Duodenal mucosa (tissue), 2 donors: ENCODE measurements at regions not wholly inside any gene's neighbourhood (a gene's known extent, or its start where the extent isn't known, plus 50 kb on each side); places are given as distances from the start of the nearest gene placed in this dataset.
"Not testable (repeated sequence)": the region's sequence is repeated elsewhere in the genome, so short reads cannot be mapped to it uniquely, and the experiment has no call there.

Experiments
- H3K27ac ChIP-seq: one replicate; pipeline ENCODE4 v1.7.0; 2013; ENCODE audit warnings: low read depth, low read length
- H3K27me3 ChIP-seq, 2 donors: one replicate each; pipeline ENCODE4 v1.7.0; 2013; ENCODE audit warnings: low read length in 2 of 2, control low read depth in 1 of 2; ENCODE audit not compliant: insufficient read depth in 2 of 2, control insufficient read depth in 1 of 2
- H3K36me3 ChIP-seq, 2 donors: one replicate each; pipeline ENCODE4 v1.7.0; 2013; ENCODE audit warnings: low read length in 2 of 2, control low read depth in 1 of 2; ENCODE audit not compliant: insufficient read depth in 2 of 2, control insufficient read depth in 1 of 2
- H3K4me1 ChIP-seq, 2 donors: one replicate each; pipeline ENCODE4 v1.7.0; 2013; ENCODE audit warnings: low read length in 2 of 2, control low read depth in 1 of 2; ENCODE audit not compliant: insufficient read depth in 2 of 2, control insufficient read depth in 1 of 2
- H3K4me3 ChIP-seq, 2 donors: one replicate each; pipeline ENCODE4 v1.7.0; 2013; ENCODE audit warnings: low read length in 2 of 2, low read depth in 1 of 2
- H3K9ac ChIP-seq, 2 donors: one replicate each; pipeline ENCODE4 v1.7.0; 2013; ENCODE audit warnings: low read length in 2 of 2, low read depth in 1 of 2
- H3K9me3 ChIP-seq, 2 donors: one replicate each; pipeline ENCODE4 v1.7.0; 2013; ENCODE audit warnings: low read length in 2 of 2, control low read depth in 1 of 2; ENCODE audit not compliant: control insufficient read depth in 1 of 2

DNA sequence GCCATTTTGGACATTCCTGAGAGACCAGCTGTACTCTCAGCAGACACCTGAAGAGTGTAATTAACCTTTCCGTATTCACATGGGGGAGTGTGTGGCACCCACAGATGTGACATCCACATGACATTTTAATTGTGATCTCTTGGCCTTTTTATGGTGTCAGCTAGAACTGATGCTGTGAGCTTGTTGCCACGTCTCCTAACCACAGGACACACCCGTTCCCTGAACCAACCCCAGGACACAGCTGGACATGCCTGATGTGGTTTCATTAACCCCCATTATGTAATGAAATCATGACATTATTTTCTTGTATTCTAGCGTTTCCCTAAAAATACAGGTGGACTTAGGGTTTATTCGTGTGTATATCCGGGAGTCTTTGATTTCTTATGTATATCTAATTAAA, 1036.1 kb downstream of the TMEM121 start:
- no peaks in the 10 kb centered on the region for H3K4me1 ChIP-seq
- H3K27ac ChIP-seq = no peak overlapping the region
- H3K27me3 ChIP-seq = no peaks in the 10 kb centered on the region
- no peaks in the 10 kb centered on the region for H3K36me3 ChIP-seq
- no peak overlapping the region for H3K4me3 ChIP-seq
- no peak overlapping the region for H3K9ac ChIP-seq
- H3K9me3 ChIP-seq = no peaks in the 10 kb centered on the region

DNA sequence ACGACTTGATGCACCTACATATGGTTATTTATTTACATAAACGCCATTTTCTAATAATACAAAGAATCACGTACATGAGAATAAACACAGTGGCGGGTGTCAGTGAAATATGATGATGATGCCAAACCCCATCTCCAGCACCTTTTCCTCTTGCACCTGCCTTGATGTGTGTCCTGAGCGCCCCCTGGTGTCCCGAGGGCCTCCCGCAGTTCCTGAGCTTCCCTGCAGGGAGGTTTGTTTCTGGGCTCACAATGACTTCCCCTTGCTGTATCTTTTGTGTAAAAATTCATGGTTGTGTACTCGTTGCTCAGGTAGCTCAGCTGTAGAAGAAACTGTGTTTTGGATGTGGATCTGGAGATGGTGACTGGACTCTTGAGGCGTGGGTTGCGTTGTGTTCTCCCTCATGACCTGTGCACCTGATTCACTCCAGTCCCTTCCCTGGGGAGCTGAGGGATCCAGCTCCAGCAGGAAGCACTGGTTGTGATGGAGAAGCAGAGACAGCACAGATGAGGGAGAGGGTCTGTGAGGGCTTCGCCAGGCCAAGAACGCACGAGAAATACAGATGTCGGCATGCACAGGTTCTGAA, 1037.8 kb downstream of the TMEM121 start:
- no peak overlapping the region for H3K4me3 ChIP-seq

DNA sequence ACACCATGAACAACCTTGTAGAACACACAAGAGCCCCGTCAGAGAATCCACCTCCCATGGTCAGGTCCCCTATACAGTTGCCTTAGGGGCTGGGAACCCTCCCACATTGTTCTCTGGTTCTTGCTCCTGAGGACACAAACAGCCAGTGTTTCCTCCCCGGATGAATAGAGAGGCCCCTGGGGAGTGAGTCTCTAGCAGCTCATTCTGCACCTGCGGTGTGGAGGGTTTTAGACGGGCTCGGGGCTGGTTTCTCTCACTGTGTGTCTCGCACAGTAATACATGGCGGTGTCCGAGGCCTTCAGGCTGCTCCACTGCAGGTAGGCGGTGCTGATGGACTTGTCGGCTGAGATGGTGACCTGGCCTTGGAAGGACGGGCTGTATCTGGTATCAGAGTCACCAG, 1052.1 kb downstream of the TMEM121 start:
- Histone ChIP-seq H3K4me3 (no peak overlapping the region), H3K27ac (no peak overlapping the region), H3K27me3 (no peaks in the 10 kb centered on the region), H3K9me3 (no peaks in the 10 kb centered on the region), H3K36me3 (no peaks in the 10 kb centered on the region), H3K4me1 (no peaks in the 10 kb centered on the region), H3K9ac (no peak overlapping the region)

More for the DNA sequence above, 1037.8 kb downstream of the TMEM121 start:
- no peaks in the 10 kb centered on the region for H3K9me3 ChIP-seq
- H3K27ac ChIP-seq = no peak overlapping the region
- H3K27me3 ChIP-seq = no peaks in the 10 kb centered on the region
- no peaks in the 10 kb centered on the region for H3K36me3 ChIP-seq
- H3K9ac ChIP-seq = no peak overlapping the region
- no peaks in the 10 kb centered on the region for H3K4me1 ChIP-seq

DNA sequence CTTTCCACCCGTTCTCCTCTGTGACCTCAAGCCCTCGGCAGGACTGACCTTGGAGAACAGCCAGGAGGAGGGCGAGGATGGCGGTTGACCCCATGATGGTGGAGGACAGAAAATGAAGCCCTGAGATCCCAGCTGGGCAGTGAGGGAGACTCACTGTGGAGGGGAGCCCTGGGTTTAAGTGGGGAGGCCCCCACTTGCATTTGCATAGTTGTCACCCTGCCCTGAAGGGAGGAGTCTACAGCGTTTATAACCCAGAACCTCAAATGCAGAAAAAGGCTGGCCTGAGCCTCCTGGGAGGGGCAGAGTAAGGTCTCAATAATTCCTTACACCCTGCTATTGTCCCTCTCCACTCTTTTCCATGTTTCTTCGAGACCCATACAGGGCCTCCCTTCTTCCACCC, 1052.7 kb downstream of the TMEM121 start:
- no peaks in the 10 kb centered on the region for H3K9me3 ChIP-seq
- no peaks in the 10 kb centered on the region for H3K4me1 ChIP-seq
- no peak overlapping the region for H3K9ac ChIP-seq
- no peaks in the 10 kb centered on the region for H3K27me3 ChIP-seq
- no peak overlapping the region for H3K27ac ChIP-seq
- H3K36me3 ChIP-seq = no peaks in the 10 kb centered on the region
- H3K4me3 ChIP-seq = no peak overlapping the region

DNA sequence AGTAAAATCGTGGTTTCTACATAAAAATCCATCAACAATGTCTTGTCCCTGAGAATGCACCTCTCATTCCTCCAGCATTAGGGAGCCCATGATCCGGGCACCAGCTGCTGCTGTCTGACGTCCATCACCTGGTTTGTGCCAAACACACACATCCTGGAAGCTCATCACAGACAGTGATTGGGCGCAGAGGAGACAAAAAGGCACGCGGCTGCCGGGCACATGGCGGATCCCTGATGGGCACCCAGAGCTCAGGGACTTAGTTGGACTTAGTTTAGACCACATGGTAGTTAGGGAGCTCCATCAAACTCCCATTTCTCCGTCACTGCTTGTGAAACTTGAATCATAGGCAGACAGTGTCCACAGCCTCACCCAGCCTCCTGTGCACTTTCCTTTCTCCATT, 1059.3 kb downstream of the TMEM121 start:
- no peaks in the 10 kb centered on the region for H3K9me3 ChIP-seq
- H3K36me3 ChIP-seq = no peaks in the 10 kb centered on the region
- no peak overlapping the region for H3K9ac ChIP-seq
- H3K27me3 ChIP-seq = peaks cover 2 to 6% of the 10 kb centered on the region in 2 donors
- no peaks in the 10 kb centered on the region for H3K4me1 ChIP-seq
- H3K4me3 ChIP-seq = no peak overlapping the region
- no peak overlapping the region for H3K27ac ChIP-seq

DNA sequence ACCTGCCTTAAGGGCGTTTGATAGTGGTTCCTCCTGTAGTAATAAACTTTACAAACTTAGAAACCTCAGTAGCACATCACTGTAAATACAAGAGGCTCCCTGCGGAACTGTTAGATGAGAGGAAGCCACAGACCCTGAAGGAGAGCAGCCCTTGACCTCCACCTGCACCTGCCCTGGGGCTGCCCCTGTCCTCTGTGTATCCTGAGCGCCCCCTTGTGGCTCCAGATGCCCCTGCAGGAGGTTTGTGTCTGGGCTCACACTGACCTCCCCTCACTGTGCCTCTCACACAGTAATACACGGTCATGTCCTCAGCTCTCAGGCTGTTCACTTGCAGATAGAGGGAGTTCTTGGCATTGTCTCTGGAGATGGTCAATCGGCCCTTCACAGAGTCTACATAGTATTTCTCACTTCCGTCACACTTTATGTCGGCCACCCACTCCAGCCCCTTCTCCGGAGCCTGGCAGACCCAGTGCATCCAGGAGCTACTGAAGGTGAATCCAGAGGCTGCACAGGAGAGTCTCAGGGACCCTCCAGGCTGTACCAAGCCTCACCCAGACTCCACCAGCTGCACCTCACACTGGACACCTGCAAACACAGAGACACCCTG, 1059.8 kb downstream of the TMEM121 start:
- H3K36me3 ChIP-seq = no peaks in the 10 kb centered on the region
- peaks cover 2 to 6% of the 10 kb centered on the region in 2 donors for H3K27me3 ChIP-seq
- no peak overlapping the region for H3K4me3 ChIP-seq
- H3K27ac ChIP-seq = no peak overlapping the region
- H3K4me1 ChIP-seq = no peaks in the 10 kb centered on the region
- H3K9me3 ChIP-seq = no peaks in the 10 kb centered on the region
- H3K9ac ChIP-seq = no peak overlapping the region

DNA sequence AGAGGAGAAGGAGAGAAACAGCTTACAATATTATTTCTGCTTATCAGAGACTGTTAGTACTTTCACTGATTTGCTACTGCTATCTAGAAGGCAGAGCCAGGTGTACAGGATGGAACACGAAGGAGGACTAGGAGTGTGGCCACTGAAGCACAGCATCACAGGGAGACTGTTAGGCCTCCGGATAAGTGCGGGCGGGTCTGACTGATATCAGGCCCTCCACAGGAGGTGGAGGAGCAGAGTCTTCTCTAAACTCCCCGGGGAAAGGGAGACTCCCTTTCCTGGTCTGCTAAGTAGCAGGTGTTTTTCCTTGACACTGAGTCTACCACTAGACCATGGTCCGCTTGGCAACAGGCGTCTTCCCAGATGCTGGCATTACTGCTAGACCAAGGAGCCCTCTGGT, 1065.2 kb downstream of the TMEM121 start:
- not testable (repeated sequence) for H3K27me3 ChIP-seq, H3K9me3 ChIP-seq, H3K9ac ChIP-seq, H3K27ac ChIP-seq, H3K4me3 ChIP-seq, H3K4me1 ChIP-seq, H3K36me3 ChIP-seq

DNA sequence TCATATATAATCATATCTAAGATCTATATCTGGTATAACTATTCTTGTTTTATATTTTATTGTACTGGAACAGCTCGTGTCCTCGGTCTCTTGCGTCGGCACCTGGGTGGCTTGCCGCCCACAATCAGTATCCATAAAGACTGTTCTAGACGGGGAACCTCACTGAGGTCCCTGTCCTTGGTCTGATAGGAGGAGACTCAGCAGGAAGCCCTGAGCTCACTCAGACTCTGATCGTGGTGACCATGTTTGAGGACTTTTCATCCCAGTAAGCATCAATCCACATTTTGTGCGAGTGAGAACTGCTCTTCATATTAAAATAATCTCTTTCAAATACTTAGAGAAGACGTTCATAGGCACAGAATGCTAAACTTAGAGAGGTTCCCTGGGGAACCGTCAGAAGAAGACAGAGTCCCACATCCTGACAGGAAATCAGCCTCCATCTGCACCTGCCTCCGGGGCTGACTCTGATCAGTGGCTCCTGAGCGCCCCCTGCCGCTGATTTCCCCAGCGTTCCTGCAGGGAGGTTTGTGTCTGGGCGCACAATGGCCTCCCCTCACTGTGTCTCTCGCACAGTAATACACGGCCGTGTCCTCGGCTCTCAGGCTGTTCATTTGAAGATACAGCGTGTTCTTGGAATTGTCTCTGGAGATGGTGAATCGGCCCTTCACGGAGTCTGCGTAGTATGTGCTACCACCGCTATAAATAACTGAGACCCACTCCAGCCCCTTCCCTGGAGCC, 1065.9 kb downstream of the TMEM121 start:
- not testable (repeated sequence) for H3K27me3 ChIP-seq, H3K27ac ChIP-seq, H3K4me1 ChIP-seq, H3K9ac ChIP-seq, H3K9me3 ChIP-seq, H3K4me3 ChIP-seq, H3K36me3 ChIP-seq

DNA sequence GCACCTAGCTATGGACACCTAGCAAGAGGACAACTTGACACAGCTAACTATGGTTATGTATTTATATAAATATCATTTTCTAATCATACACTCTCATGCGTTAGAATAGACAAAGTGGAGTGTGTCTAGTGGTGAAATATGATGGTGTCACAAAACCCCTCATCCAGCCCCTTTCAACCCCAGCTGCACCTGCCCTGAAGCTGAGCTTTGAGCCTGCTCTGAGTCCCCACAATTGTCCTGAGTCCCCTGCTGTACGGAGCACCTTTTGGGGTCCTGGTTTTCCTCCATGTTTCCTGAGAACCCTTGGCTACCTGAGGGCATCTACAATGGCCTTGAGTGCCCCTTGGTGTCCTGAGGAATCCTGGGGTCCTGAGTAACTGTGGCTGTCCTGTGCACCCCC, 1072.8 kb downstream of the TMEM121 start:
- peaks cover 3 to 9% of the 10 kb centered on the region in 2 donors for H3K27me3 ChIP-seq
- no peak overlapping the region for H3K4me3 ChIP-seq

DNA sequence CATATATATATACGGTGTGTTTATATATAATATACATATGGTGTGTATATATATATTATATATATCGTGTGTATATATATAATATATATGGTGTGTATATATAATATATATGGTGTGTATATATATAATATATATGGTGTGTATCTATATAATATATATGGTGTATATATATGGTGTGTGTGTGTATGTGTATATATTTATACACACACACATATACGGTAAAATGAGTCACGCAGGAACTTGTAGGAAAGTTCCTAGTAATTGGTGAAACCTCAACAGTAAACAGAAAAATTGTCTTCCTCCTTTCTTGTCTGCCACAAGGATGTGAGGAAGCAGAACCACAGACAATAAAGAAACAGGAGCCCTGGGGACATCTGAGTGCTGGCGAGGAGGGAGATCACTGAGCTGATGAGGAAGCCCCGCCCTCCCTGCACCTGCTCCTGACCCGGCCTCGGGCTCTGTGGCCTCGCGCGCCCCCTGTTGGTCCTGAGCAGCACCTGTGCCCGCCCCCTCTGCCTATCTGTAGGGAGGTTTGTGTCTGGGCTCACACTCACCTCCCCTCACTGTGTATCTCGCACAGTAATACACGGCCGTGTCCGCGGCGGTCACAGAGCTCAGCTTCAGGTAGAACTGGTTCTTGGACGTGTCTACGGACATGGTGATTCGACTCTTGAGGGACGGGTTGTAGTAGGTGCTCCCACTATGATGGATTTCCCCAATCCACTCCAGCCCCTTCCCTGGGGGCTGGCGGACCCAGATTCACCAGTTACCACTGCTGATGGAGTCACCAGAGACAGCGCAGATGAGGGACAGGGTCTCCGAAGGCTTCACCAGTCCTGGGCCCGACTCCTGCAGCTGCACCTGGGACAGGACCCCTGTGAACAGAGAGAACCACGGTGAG, 1079.4 kb downstream of the TMEM121 start:
- Histone ChIP-seq H3K9me3 (no peaks in the 10 kb centered on the region), H3K4me1 (no peaks in the 10 kb centered on the region), H3K27ac (no peak overlapping the region), H3K4me3 (no peak overlapping the region), H3K27me3 (peaks cover 0 to 10% of the 10 kb centered on the region in 2 donors), H3K36me3 (no peaks in the 10 kb centered on the region), H3K9ac (no peak overlapping the region)

More for the DNA sequence above, 1072.8 kb downstream of the TMEM121 start:
- no peaks in the 10 kb centered on the region for H3K4me1 ChIP-seq
- H3K36me3 ChIP-seq = no peaks in the 10 kb centered on the region
- H3K9ac ChIP-seq = no peak overlapping the region
- H3K27ac ChIP-seq = no peak overlapping the region
- no peaks in the 10 kb centered on the region for H3K9me3 ChIP-seq
